Testis (tissue), 2 donors: ENCODE measurements at regions not wholly inside any gene's neighbourhood (a gene's known extent, or its start where the extent isn't known, plus 50 kb on each side); places are given as distances from the start of the nearest gene placed in this dataset.

Source experiments
- DNase-seq: peaks from one replicate; pipeline ENCODE4 v3.0.0-alpha.2; 2019
- H3K27ac ChIP-seq, 2 donors: fragments of 200-600 bp; sonication (generic); one replicate each; pipeline ENCODE4 v1.5.1; 2019
- H3K27me3 ChIP-seq: fragments of 200-600 bp; sonication (generic); one replicate; pipeline ENCODE4 v1.5.1; 2019
- H3K36me3 ChIP-seq: fragments of 200-600 bp; sonication (generic); one replicate; pipeline ENCODE4 v1.5.1; 2017; ENCODE audit warnings: low read depth; ENCODE audit errors: missing control alignments
- H3K4me1 ChIP-seq: fragments of 200-600 bp; sonication (generic); one replicate; pipeline ENCODE4 v1.5.1; 2019
- H3K4me3 ChIP-seq, 2 donors: fragments of 200-600 bp; sonication (generic); one replicate each; pipeline ENCODE4 v1.5.1; 2017 to 2019
- H3K9me3 ChIP-seq: fragments of 200-600 bp; sonication (generic); one replicate; pipeline ENCODE4 v1.5.1; 2017
- CTCF ChIP-seq, 3 experiments: fragments of 450-650 bp in 2 of 3; fragments of 200-600 bp in 1 of 3; sonication (generic) in 1 of 3; IDR thresholded peaks; one replicate each; pipeline ENCODE4 v1.5.1; 2016 to 2019; ENCODE audit warnings: antibody characterized with exemption in 3 of 3, mild to moderate bottlenecking in 2 of 3, moderate library complexity in 1 of 3
- POLR2A ChIP-seq: fragments of 450-650 bp; IDR thresholded peaks from one replicate; pipeline ENCODE4 v1.6.1; 2017; ENCODE audit warnings: antibody characterized with exemption, mild to moderate bottlenecking, moderate library complexity
- WGBS, 2 donors: methylation state at CpG; one replicate each; pipeline ENCODE4 v1.1.5; 2018; 5-methylcytosine and 5-hydroxymethylcytosine counted together
- intact Hi-C: fragments of 100-400 bp; cut with DNase I; formaldehyde crosslinking; loops from one replicate; pipeline ENCODE4 v1.15.1; 2023; ENCODE audit warnings: low total_unique reads

DNA sequence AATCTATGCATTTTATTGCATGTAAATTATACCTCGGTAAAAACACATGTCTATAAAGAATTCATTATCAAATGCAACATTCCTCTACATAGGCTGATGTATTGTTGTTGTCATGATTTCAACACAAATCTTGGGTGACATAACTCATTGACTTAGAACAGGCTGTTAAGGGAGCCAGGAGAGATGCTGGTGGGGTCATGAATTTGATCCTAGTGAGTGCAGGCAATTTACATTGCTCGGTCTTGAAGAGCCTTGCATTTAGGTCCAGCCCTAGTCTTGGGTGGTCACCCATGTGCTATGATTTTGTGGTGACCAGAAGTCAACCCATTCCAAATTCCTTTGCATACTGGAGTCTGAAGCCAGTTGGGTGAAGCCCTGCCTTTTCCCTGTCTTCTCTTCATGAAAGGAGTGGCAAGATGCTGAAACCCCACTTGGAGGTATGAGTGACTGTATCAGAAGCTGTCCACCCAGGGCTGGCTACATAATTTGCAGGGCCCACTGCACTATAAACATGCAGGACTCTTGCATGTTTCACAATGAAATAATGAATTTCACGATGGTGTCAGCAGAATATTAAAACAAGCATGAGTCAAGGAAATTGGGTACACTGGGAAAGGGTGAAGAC, 59.2 kb downstream of the RPLP1 start:
- Histone ChIP-seq H3K4me3 (no peak overlapping the region), H3K9me3 (no peaks in the 10 kb centered on the region), H3K27ac (no peak overlapping the region), H3K36me3 (no peaks in the 10 kb centered on the region), H3K27me3 (no peaks in the 10 kb centered on the region), H3K4me1 (no peaks in the 10 kb centered on the region)
- intact Hi-C loops: no loop called here
- DNase-seq: no peak
- 83 to 90% methylated on average over 3 of the region's 3 CpGs for WGBS, 2 donors
- TF ChIP-seq CTCF (IDR thresholded peaks at IDR 0.05): no peak

GRCh38 chr15:69513450-69513960, 60.9 kb downstream of the RPLP1 start:
- intact Hi-C loops: no loop called here
- TF ChIP-seq CTCF (IDR thresholded peaks at IDR 0.05) (no peak), POLR2A (no peak)
- Histone ChIP-seq H3K36me3 (no peaks in the 10 kb centered on the region), H3K27me3 (no peaks in the 10 kb centered on the region), H3K27ac (no peak overlapping the region), H3K9me3 (no peaks in the 10 kb centered on the region), H3K4me1 (no peaks in the 10 kb centered on the region), H3K4me3 (no peak overlapping the region)
- WGBS, 2 donors: 87 to 91% methylated on average over 5 of the region's 5 CpGs
- DNase-seq: no peak

DNA sequence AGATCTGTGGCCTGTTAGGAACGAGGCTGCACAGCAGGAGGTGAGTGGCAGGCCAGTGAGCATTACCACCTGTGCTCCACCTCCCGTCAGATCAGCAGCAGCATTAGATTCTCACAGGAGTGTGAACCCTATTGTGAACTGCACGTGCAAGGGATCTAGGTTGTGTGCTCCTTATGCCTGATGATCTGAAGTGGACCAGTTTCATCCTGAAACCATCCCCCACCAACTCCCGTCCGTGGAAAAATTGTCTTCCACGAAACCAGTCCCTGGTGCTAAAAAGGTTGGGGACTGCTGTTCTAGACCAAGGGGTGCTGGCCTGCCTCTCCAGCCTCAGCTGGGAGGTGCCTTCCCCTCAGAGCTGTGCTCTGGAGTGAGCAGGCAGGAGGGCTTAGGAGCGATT, 61.4 kb downstream of the RPLP1 start:
- Histone ChIP-seq H3K9me3 (no peaks in the 10 kb centered on the region), H3K27ac (no peak overlapping the region), H3K4me1 (no peaks in the 10 kb centered on the region), H3K36me3 (no peaks in the 10 kb centered on the region), H3K4me3 (no peak overlapping the region), H3K27me3 (no peaks in the 10 kb centered on the region)
- WGBS, 2 donors: 62 to 83% methylated on average over 3 to 7 of the region's 7 CpGs
- TF ChIP-seq CTCF (IDR thresholded peaks at IDR 0.05): no peak
- no peak for TF ChIP-seq POLR2A
- intact Hi-C loops: no loop called here
- DNase-seq: no peak

DNA sequence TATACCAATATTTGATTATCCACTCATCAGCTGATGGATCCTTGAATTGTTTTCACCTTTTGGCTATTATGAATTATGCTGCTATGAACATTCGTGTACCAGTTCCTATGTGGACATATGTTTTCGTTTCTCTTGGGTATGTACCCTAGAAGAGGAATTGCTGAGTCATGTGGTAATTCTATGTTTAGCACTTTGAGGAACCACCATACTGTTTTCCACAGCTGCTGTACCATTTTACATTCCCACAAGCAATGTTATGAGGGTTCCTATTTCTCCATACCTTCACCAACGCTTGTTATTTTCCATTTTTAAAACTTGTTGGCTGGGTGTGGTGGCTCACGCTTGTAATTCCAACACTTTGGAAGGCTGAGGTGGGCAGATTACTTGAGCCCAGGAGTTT, 62.9 kb downstream of the RPLP1 start:
- 88 to 94% methylated on average over 4 of the region's 4 CpGs for WGBS, 2 donors
- no peak for DNase-seq
- Histone ChIP-seq H3K27ac (no peak overlapping the region), H3K27me3 (no peaks in the 10 kb centered on the region), H3K36me3 (no peaks in the 10 kb centered on the region), H3K4me1 (no peaks in the 10 kb centered on the region), H3K9me3 (no peaks in the 10 kb centered on the region), H3K4me3 (no peak overlapping the region)
- intact Hi-C loops: no loop called here
- no peak for TF ChIP-seq CTCF (IDR thresholded peaks at IDR 0.05)
- no peak for TF ChIP-seq POLR2A

DNA sequence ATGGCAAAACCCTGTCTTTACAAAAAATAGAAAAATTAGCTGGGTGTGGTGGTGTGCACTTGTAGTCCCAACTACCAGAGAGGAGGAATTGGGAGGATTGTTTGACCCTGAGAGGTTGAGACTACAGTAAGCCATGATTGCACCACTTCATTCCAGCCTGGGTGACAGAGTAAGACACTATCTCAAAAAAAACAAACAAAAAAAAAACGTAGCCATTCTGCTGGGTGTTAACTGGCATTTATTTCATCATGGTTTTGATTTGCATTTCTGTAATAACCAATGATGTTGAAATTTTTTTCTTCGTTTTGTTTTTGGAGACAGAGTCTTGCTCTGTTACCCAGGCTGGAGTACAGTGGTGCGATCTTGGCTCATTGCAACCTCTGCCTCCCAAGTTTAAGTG, 63.3 kb downstream of the RPLP1 start:
- Histone ChIP-seq H3K27ac (no peak overlapping the region), H3K4me1 (no peaks in the 10 kb centered on the region), H3K27me3 (no peaks in the 10 kb centered on the region), H3K36me3 (no peaks in the 10 kb centered on the region), H3K9me3 (no peaks in the 10 kb centered on the region), H3K4me3 (no peak overlapping the region)
- DNase-seq: no peak
- no peak for TF ChIP-seq CTCF (IDR thresholded peaks at IDR 0.05)
- TF ChIP-seq POLR2A: no peak
- WGBS, 2 donors: 74 to 85% methylated on average over 3 of the region's 3 CpGs
- intact Hi-C loops: no loop called here
